ENCODE measurements at regions not wholly inside any gene's neighbourhood (a gene's known extent, or its start where the extent isn't known, plus 50 kb on each side); places are given as distances from the start of the nearest gene placed in this dataset.
"Not testable (repeated sequence)": the region's sequence is repeated elsewhere in the genome, so short reads cannot be mapped to it uniquely, and the experiment has no call there.

- no peak for DNase-seq
Observed at GRCh38 chr7:131021902-131022301, 287.9 kb upstream of the KLF14 start.

GRCh38 chr7:131026297-131027000, 292.4 kb upstream of the KLF14 start:
- peak; percentile 85 for DNase-seq

GRCh38 chr7:131027287-131027773, 293.3 kb upstream of the KLF14 start:
- DNase-seq: peak; percentile 92

- no peak for DNase-seq
Observed at GRCh38 chr7:131028295-131028694, 294.3 kb upstream of the KLF14 start.

GRCh38 chr7:131029002-131029401, 295.0 kb upstream of the KLF14 start:
- DNase-seq: no peak

- DNase-seq: no peak
Observed at GRCh38 chr7:131031099-131031868, 296.4 kb upstream of the MKLN1 start.

- no peak for DNase-seq
Observed at GRCh38 chr7:131032786-131033185, 294.9 kb upstream of the MKLN1 start.

- no peak for DNase-seq
Observed at GRCh38 chr7:131034166-131034881, 293.4 kb upstream of the MKLN1 start.

- DNase-seq: no peak
Observed at GRCh38 chr7:131035088-131035770, 292.4 kb upstream of the MKLN1 start.

GRCh38 chr7:131038153-131038552, 289.5 kb upstream of the MKLN1 start:
- no peak for DNase-seq

GRCh38 chr7:131039355-131039762, 288.3 kb upstream of the MKLN1 start:
- DNase-seq: peak; percentile 38

- no peak for DNase-seq
Observed at GRCh38 chr7:131039836-131040235, 287.8 kb upstream of the MKLN1 start.

GRCh38 chr7:131040467-131040932, 287.2 kb upstream of the MKLN1 start:
- DNase-seq: peak; percentile 71

- DNase-seq: not testable (repeated sequence)
Observed at GRCh38 chr7:131041012-131041695, 286.5 kb upstream of the MKLN1 start.

GRCh38 chr7:131042269-131043160, 285.2 kb upstream of the MKLN1 start:
- DNase-seq: no peak

- no peak for DNase-seq
Observed at GRCh38 chr7:131045526-131045925, 282.1 kb upstream of the MKLN1 start.

- no peak for DNase-seq
Observed at GRCh38 chr7:131046246-131046645, 281.4 kb upstream of the MKLN1 start.

GRCh38 chr7:131047651-131048304, 279.9 kb upstream of the MKLN1 start:
- DNase-seq: no peak

GRCh38 chr7:131051304-131051703, 276.4 kb upstream of the MKLN1 start:
- no peak for DNase-seq

GRCh38 chr7:131052285-131052904, 275.3 kb upstream of the MKLN1 start:
- no peak for DNase-seq

All from fibroblast of skin of abdomen (primary cell).